H1 (cell line): ENCODE measurements at regions not wholly inside any gene's neighbourhood (a gene's known extent, or its start where the extent isn't known, plus 50 kb on each side); places are given as distances from the start of the nearest gene placed in this dataset.

Experiments used
- RFX5 ChIP-seq: IDR thresholded peaks from 2 replicates; pipeline ENCODE4 v1.6.1; 2011; ENCODE audit warnings: low read depth, low read length, improper control_type of control experiment, borderline replicate concordance
- SIRT6 ChIP-seq: IDR thresholded peaks from one replicate; pipeline ENCODE4 v1.7.1; 2012; ENCODE audit warnings: low read length, inconsistent platforms

GRCh38 chr18:78895207-78896001 lies 84.2 kb upstream of the SALL3 start (continued):
- no peak for TF ChIP-seq RFX5
- no peak for TF ChIP-seq SIRT6
